OCI-LY7 (cell line): ENCODE measurements at regions not wholly inside any gene's neighbourhood (a gene's known extent, or its start where the extent isn't known, plus 50 kb on each side); places are given as distances from the start of the nearest gene placed in this dataset.

Source experiments
- CTCF ChIP-seq: fragments of 200-600 bp; sonication (generic); conservative IDR thresholded peaks from 2 replicates; pipeline ENCODE4 v1.5.1; 2014; ENCODE audit warnings: mild to moderate bottlenecking, antibody characterized with exemption, low read length, moderate library complexity, mixed read lengths
- EZH2phosphoT487 ChIP-seq: fragments of 200-600 bp; sonication (generic); IDR thresholded peaks from 2 replicates; pipeline ENCODE4 v1.6.1; 2018; ENCODE audit warnings: low read depth, borderline replicate concordance, mild to moderate bottlenecking, mixed run types, antibody characterized with exemption, low read length, moderate library complexity, mixed read lengths

- TF ChIP-seq CTCF: no peak
- TF ChIP-seq EZH2phosphoT487: no peak
These were observed 138.8 kb downstream of the CPZ start for GRCh38 chr4:8731364-8731763.
